Type B pancreatic cell (in vitro differentiated cells): ENCODE measurements at regions not wholly inside any gene's neighbourhood (a gene's known extent, or its start where the extent isn't known, plus 50 kb on each side); places are given as distances from the start of the nearest gene placed in this dataset.

Experiments used
- DNase-seq: peaks from one replicate; pipeline ENCODE4 v3.0.0; 2021; ENCODE audit warnings: mixed read lengths; ENCODE audit not compliant: unreplicated experiment; ENCODE audit errors: extremely low spot score
- H3K27ac Mint-ChIP-seq: 2 replicates; pipeline ENCODE4 v1.8.0; 2021; ENCODE audit warnings: mild to moderate bottlenecking, mixed read lengths
- H3K27me3 Mint-ChIP-seq: 2 replicates; pipeline ENCODE4 v1.8.0; 2021; ENCODE audit warnings: mixed read lengths
- H3K36me3 Mint-ChIP-seq: 2 replicates; pipeline ENCODE4 v1.8.0; 2021; ENCODE audit warnings: mixed read lengths
- H3K4me1 Mint-ChIP-seq: one replicate; pipeline ENCODE4 v1.8.0; 2021; ENCODE audit warnings: mixed read lengths; ENCODE audit not compliant: unreplicated experiment
- H3K4me3 Mint-ChIP-seq: 2 replicates; pipeline ENCODE4 v1.8.0; 2021; ENCODE audit warnings: mild to moderate bottlenecking, mixed read lengths
- H3K9me3 Mint-ChIP-seq: 2 replicates; pipeline ENCODE4 v1.8.0; 2021; ENCODE audit warnings: mixed read lengths
- TF ChIP-seq, protein P1 (sequence below): fragments of 200-600 bp; sonication (generic); conservative IDR thresholded peaks from 2 replicates; pipeline ENCODE4 v1.5.0; 2021; ENCODE audit warnings: antibody characterized with exemption, mild to moderate bottlenecking

DNA sequence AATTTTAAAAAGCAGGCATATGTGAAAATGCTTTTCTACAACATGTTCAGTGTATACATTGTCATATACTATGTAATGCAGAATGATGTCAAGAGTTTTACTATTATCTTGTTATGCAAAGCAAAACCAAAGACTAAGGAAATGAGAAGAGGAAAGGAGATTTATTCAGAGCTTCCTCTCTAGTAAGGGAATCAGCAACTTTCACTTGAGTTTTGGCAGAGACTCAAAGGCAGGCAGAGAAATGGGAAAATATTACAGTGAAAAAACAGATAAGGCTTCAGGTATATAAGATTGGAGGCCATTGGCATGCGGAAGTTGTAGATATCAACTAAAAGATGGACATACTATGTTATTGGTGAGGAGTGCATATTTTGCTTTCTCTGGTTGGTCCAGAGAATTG is 512.0 kb upstream of the PCDH20 start:
- DNase-seq: no peak
- TF ChIP-seq, protein P1, sequence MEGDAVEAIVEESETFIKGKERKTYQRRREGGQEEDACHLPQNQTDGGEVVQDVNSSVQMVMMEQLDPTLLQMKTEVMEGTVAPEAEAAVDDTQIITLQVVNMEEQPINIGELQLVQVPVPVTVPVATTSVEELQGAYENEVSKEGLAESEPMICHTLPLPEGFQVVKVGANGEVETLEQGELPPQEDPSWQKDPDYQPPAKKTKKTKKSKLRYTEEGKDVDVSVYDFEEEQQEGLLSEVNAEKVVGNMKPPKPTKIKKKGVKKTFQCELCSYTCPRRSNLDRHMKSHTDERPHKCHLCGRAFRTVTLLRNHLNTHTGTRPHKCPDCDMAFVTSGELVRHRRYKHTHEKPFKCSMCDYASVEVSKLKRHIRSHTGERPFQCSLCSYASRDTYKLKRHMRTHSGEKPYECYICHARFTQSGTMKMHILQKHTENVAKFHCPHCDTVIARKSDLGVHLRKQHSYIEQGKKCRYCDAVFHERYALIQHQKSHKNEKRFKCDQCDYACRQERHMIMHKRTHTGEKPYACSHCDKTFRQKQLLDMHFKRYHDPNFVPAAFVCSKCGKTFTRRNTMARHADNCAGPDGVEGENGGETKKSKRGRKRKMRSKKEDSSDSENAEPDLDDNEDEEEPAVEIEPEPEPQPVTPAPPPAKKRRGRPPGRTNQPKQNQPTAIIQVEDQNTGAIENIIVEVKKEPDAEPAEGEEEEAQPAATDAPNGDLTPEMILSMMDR: no peak
- Mint-ChIP-seq H3K27ac (no peak overlapping the region), H3K36me3 (no peaks in the 10 kb centered on the region), H3K4me1 (no peaks in the 10 kb centered on the region), H3K9me3 (no peaks in the 10 kb centered on the region), H3K4me3 (no peak overlapping the region), H3K27me3 (peaks cover 2% of the 10 kb centered on the region)

DNA sequence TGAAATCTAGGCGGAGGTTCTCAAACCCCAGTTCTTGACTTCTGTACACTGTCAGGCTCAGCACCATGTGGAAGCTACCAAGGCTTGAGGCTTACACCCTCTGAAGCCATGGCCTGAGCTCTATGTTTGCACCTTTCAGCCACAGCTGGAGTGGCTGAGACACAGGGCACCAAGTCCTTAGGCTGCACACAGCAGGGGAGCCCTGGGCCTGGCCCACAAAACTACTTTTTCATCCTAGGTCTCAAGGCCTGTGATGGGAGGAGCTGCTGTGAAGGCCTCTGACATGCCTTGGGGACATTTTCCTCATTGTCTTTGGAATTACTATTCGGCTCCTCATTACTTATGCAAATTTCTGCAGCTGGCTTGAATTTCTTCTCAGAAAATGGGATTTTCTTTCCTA is 503.2 kb upstream of the PCDH20 start:
- no peaks in the 10 kb centered on the region for H3K36me3 Mint-ChIP-seq

DNA sequence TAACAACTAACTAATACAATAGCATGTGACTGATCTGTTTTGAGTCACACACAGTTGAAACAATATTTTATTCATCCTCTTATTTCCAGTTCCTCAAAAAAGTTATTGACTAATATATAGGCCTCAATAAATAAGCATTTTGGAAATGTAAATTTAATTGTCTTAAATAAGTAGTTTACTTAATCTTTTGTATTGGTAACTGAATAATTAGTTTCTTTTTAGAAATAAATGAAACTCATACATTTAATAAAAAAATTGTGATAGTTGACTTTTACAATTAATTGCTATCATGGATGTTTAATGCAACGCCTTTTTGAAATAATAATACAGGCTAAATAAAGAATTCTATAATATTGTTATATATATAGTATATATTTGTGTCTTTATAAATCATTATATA is 500.8 kb upstream of the PCDH20 start:
- H3K4me3 Mint-ChIP-seq: no peak overlapping the region
- TF ChIP-seq, protein P1: no peak
- H3K4me1 Mint-ChIP-seq: no peaks in the 10 kb centered on the region
- DNase-seq: no peak
- no peak overlapping the region for H3K27ac Mint-ChIP-seq
- H3K9me3 Mint-ChIP-seq: peaks cover 3% of the 10 kb centered on the region
- H3K36me3 Mint-ChIP-seq: no peaks in the 10 kb centered on the region
- no peaks in the 10 kb centered on the region for H3K27me3 Mint-ChIP-seq

More for the DNA sequence above, 503.2 kb upstream of the PCDH20 start:
- H3K4me1 Mint-ChIP-seq: no peaks in the 10 kb centered on the region
- no peak for DNase-seq
- H3K9me3 Mint-ChIP-seq: peaks cover 3% of the 10 kb centered on the region
- H3K4me3 Mint-ChIP-seq: no peak overlapping the region
- no peak overlapping the region for H3K27ac Mint-ChIP-seq
- no peaks in the 10 kb centered on the region for H3K27me3 Mint-ChIP-seq
- TF ChIP-seq, protein P1: no peak

DNA sequence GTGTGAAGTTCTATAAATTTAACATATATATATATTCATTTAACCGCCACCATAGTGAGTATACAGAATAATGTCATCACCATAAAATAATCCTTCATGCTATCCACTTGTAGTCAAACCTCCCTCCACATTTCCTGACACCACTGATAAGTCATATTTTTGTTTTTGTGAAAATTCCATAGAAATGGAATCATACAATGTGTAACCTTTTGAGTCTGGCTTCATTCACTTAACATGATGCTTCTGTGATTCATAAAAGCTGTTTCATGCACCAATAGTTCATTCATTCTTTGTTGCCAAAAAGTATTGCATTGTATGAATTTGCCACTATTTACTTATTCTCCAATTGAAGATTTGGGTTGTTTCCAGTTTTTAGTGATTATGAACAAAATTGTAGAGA is 497.5 kb upstream of the PCDH20 start:
- Mint-ChIP-seq H3K27ac (no peak overlapping the region), H3K4me1 (no peaks in the 10 kb centered on the region), H3K9me3 (peaks cover 3% of the 10 kb centered on the region), H3K4me3 (no peak overlapping the region), H3K36me3 (no peaks in the 10 kb centered on the region), H3K27me3 (no peaks in the 10 kb centered on the region)
- DNase-seq: no peak
- TF ChIP-seq, protein P1: no peak

DNA sequence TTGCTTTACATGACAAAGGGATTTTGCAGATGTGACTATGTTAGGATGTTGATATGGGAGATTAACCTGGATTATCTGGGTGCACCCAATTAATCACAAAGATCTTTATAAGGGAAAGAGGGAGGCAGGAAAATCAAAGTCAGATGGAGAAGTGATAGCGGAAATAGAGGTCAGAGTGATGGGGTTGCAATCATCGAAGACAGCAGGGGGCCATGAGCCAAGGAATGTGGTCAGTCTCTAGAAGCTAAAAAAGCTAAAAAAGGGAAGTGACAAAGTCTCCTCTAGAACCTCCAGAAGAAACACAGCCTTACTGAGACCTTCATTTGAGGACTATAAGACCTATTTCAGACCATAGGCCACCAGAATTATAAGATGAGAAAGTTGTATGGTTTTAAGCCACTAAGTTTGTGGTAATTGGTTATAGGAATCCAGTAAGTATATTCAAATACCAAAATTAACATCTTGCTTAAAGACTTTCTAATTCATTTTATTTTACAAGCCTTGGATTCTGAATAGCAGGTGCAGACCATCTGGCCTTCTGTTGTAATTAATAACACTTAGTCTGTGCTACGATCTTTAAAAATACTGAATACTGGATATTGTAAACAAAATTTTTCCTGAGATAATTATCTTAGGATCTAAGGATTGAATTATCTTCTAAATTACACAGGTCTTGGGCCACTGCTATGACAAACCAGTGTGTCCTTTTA is 493.4 kb upstream of the PCDH20 start:
- Mint-ChIP-seq H3K4me3 (no peak overlapping the region), H3K36me3 (no peaks in the 10 kb centered on the region), H3K9me3 (no peaks in the 10 kb centered on the region), H3K4me1 (no peaks in the 10 kb centered on the region), H3K27ac (no peak overlapping the region), H3K27me3 (no peaks in the 10 kb centered on the region)
- TF ChIP-seq, protein P1: no peak
- DNase-seq: no peak
